ENCODE measurements at regions not wholly inside any gene's neighbourhood (a gene's known extent, or its start where the extent isn't known, plus 50 kb on each side); places are given as distances from the start of the nearest gene placed in this dataset.

- DNase-seq (ENCODE audit: low spot score) = no peak
Measured at GRCh38 chr2:120898496-120898895, 162.8 kb downstream of the GLI2 start.

GRCh38 chr2:120898961-120899750 is 163.5 kb downstream of the GLI2 start:
- peak; percentile 56 for DNase-seq (ENCODE audit: low spot score)

- DNase-seq (ENCODE audit: low spot score) = no peak
Measured at GRCh38 chr2:120899771-120900170, 164.1 kb downstream of the GLI2 start.

GRCh38 chr2:120901201-120901600 is 165.5 kb downstream of the GLI2 start:
- no peak for DNase-seq (ENCODE audit: low spot score)

GRCh38 chr2:120902592-120902991 is 166.9 kb downstream of the GLI2 start:
- DNase-seq (ENCODE audit: low spot score) = no peak

- no peak for DNase-seq (ENCODE audit: low spot score)
Measured at GRCh38 chr2:120904379-120904778, 168.7 kb downstream of the GLI2 start.

GRCh38 chr2:120904830-120905234 is 169.2 kb downstream of the GLI2 start:
- DNase-seq (ENCODE audit: low spot score) = peak; percentile 84

GRCh38 chr2:120905298-120905697 is 169.6 kb downstream of the GLI2 start:
- DNase-seq (ENCODE audit: low spot score) = no peak

- DNase-seq (ENCODE audit: low spot score) = no peak
Measured at GRCh38 chr2:120905824-120906571, 170.3 kb downstream of the GLI2 start.

- DNase-seq (ENCODE audit: low spot score) = no peak
Measured at GRCh38 chr2:120906914-120907313, 171.2 kb downstream of the GLI2 start.

GRCh38 chr2:120907822-120908221 is 172.2 kb downstream of the GLI2 start:
- DNase-seq (ENCODE audit: low spot score) = no peak

- DNase-seq (ENCODE audit: low spot score) = no peak
Measured at GRCh38 chr2:120908314-120908975, 172.8 kb downstream of the GLI2 start.

- no peak for DNase-seq (ENCODE audit: low spot score)
Measured at GRCh38 chr2:120909102-120909501, 173.4 kb downstream of the GLI2 start.

GRCh38 chr2:120910164-120910563 is 174.5 kb downstream of the GLI2 start:
- DNase-seq (ENCODE audit: low spot score) = no peak

- DNase-seq (ENCODE audit: low spot score) = no peak
Measured at GRCh38 chr2:120910956-120911951, 175.6 kb downstream of the GLI2 start.

- peak; percentile 84 for DNase-seq (ENCODE audit: low spot score)
Measured at GRCh38 chr2:120912101-120912985, 176.7 kb downstream of the GLI2 start.

- no peak for DNase-seq (ENCODE audit: low spot score)
Measured at GRCh38 chr2:120913972-120914838, 178.5 kb downstream of the GLI2 start.

- peak; percentile 60 for DNase-seq (ENCODE audit: low spot score)
Measured at GRCh38 chr2:120914839-120915521, 179.3 kb downstream of the GLI2 start.

GRCh38 chr2:120915670-120916069 is 180.0 kb downstream of the GLI2 start:
- DNase-seq (ENCODE audit: low spot score) = no peak

Measured in umbilical cord (tissue), 1 donor.